Retina (tissue), 1 donor: ENCODE measurements at regions not wholly inside any gene's neighbourhood (a gene's known extent, or its start where the extent isn't known, plus 50 kb on each side); places are given as distances from the start of the nearest gene placed in this dataset.

Source experiments
- DNase-seq: peaks from one replicate; pipeline ENCODE4 v3.0.0-alpha.2; 2016

DNA sequence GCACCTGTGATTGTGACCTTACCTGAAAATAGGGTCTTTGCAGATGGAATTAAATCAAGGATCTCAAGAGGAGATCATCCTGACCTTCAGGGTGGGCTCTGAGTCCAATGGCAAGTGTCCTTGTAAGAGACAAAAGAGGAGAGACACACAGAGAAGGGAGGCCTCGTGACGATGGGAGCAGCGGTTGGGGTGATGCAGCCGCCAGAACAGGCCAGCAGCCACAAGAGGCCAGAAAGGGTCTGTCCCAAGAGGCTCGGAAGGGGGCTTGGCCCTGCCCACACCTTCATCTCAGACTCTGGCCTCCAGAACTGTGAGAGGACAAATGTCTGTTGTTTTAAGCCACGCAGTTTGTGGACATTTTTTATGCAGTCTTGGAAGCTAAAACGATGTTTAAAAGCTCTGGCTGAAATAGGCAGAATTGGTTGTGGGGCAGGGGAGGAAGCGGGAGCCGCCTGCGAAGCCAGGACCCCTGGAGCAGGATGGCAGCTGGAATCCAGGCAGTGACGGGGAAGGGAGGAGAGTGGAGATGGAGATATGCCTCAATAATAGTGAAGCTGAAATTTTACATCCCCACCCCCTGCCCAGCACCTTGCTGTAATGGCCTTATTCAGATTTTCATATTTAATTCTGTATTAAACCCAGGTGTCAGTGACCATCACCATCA, 216.4 kb downstream of the ANKRD60 start:
- no peak for DNase-seq

DNA sequence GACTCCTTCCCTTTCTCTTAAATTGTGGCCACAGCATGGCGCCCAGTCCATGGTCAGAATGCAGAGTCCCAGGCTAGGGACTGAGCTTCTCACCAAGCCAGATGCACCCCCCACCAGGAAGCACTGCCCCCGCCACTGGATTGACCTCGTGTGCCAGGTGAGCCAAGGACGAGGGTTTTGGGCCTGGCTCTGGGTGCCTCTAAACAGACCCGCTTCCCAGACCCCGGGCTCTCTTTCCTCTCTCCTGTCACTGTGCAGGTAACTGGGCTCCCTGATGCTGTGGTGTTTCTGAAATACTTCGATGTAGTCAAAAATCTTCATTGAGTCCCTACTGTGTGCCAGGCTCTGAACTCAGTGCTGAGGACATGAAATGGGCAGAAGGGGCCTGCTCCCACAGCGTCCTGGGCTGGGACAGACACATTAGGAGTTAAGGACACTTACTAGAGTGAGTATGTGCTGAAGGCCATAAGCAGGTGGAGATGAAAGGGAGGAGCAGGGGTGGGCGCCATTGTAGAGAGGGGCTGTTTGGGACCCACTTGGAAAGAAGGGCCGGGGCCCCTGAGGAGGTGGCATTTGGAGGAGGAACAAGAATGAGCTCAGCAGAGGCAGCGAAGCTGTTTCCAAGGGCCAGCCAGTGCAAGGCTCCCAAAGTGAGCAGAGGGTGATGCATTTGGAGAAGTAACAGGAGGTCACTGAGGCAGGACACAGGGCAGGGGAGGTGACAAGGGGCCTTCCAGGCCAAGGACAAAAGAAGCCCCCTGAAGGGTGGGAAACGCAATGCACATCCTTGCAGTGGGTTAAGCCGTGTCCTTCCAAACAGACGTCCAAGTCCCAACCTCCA, 217.1 kb downstream of the ANKRD60 start:
- no peak for DNase-seq

DNA sequence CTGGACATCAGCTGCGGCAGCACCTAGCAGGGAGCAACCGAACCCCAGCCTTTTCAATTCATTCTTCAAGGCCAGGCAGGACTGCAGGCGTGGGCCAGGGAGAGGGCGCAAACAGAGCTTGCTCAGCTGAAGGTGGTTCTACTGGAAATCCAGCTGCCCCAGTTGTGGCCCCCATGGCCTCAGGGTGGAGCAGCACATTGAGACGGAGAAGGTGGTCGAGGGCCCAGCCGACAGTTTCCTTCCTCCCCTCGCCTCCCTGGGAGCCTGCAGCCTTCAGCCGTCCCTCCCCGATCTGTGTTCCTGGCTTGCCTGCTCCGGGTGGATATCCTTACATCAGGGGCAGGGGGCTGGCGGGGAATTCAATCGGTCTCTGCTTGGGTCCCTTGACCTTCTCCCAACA, 217.8 kb downstream of the ANKRD60 start:
- no peak for DNase-seq

DNA sequence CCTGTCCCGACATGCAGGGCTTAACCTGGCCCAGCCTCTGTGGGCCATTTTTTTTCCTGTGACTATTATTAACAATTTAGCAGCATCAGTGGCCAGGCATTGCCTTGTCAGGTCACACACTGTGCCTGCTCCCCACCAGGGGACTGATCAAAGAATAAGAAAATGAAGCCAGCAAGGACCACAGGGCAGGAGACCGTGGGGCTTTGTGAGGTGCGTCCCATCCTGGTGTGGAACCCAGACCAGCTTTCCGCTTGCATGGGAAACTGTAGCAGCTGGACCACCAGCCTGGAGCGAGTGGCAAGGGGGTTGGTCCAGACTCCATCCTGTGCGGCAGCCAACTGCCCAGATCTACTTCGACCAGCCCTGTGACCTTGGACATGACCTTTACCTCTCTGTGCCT, 218.3 kb downstream of the ANKRD60 start:
- no peak for DNase-seq

DNA sequence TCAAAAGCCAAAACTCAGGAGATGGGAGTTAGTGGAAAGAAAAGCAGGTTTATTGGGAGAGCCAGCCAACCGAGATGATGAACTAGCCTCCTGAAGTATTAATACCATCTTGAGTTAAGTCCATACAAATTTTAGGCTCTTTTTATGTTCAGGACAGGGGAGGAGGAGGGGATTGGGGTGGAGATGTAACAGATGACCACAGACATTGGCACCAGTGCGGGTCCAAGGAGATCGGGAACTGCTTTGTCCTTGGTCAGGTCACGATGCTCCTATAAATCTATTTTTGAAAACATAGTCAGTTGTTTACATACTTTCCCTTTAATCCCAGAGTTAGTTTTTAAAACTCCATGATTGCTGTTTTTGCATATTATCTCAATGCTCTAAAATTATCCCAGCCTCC, 219.6 kb downstream of the ANKRD60 start:
- DNase-seq, result no peak

DNA sequence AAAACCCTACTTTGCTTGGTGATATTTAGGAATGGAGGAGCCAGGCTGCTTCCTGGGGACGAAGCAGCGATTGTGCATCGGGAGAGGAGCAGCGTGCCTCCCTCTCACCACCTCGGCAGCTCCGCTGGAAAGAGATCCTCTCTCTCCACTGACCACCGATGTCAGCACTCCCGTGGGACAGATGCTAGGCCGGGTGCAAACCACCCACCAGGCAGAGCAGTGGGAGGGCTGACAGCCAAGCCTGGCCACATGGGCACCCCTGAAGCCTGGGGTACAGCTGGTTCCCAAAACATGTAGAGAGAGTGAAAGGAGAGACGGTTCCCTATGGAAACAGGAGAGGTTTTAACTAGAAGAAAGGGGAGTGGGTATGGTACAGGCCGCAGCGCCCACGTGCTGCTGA, 220.0 kb downstream of the ANKRD60 start:
- DNase-seq, result no peak

DNA sequence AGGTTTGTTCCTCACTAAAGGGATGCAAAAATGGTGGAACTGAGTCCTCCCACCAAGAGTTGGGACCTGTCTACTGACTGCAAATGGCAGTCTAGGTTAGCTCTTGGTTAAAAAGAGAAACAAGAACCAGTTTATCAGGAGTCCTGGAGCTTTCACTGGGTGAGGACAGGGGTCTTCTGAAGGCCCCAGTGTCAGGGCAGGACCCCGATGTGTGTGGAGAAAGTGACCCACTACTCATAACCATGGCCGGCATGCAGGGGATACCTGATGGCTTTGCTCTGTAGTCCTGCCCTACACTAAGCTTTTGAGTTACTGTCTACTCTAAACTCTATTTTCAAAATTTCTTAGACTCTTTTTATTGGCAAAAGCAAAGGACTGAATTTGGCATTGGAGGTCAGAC, 220.5 kb downstream of the ANKRD60 start:
- DNase-seq, result no peak

DNA sequence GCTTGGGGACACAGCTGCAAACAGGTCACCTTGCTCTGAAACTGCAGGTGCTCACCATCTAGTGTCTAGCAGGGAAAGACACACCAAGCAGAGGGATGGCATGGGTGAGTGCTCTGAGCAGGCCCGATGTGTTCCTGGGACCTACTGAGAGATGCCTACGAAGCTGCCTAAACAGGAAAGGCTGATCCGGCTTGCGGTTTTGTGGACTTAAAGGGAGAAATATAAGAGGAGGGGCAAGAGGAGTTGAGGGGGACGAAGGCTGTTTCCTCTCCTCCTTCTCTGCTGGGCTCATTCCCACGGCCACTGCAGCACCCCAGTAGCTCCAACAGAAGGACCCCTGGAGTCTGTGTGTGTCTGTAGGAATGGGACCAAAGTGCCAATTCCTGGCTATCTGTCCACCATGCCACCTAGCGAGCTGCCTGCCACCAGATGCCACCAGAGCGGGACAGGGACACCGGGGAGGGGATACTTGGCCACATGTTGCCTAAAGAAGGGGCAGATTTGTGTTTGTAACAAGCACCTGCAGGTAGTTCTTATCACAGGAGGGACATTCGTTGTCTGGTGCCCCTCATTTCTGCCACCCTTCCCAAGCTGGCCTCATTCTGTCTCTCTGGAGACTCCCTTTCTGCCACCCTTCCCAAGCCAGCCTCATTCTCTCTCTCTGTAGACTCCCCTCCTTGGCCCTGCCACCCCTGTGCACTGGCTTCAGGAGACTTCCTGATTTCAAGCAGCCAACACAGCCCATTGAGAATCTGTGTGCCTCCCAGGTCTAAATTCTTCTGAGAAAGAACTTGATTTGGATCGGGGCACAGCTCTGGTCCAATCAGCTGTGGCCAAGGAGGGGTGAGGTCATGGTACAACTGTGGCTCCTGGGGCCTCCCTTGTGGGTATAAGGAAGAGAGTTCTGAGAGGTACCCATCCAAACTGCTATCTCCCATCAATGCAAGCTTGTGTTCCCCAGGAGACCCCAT, 221.8 kb downstream of the ANKRD60 start:
- DNase-seq, result no peak

DNA sequence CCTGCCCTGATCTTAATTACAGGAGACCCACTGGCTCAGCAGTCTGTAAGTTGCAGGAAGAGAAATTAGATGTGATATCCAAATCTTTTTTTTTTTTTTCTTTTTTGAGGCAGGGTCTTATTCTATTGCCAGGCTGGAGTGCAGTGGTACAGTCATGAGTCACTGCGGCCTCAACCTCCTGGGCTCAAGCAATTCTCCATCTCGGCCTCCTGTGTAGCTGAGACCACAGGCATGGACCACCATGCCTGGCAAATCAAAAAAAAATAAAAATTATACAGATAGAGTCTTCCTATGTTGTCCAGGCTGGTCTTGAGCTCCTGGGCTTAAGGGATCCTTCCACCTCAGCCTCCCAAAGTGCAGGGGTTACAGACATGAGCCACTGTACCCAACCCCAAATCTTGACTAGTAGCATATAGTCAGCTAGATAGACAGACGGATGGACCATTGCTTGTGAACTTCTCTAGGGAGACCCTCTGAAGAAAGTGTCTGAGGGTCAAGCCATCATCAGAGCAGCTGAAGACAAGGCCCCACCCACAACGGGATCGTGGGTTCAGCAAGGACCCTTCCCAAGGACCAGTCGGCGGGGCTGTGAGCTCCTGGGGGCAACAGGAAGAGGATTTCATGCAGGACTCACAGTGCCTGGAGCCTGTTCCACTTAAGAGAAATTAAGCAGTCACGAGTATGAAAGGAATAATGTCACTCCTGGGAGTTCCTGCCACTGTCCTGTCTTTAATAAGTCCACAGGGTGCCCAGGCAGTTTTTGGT, 222.7 kb downstream of the ANKRD60 start:
- DNase-seq, result no peak

DNA sequence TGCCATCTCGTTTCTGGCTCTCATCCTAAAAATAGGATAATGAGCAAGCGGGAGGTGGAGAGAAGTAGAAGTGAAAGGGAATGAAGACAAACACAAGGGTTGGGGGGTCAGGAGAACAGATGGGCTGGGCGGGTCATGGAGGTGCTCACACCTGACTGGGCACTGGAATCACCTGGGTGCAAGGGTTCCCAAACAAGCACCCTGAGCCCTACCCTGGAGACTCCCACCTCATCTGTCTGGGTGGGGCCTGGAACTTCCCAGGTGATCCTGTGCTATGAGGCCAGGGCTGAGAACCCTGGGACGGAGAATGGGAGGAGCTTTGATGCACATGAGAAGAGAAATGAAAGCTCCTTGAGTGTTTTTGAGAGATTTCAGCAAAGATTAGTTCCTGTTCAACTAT, 223.6 kb downstream of the ANKRD60 start:
- DNase-seq, result no peak

DNA sequence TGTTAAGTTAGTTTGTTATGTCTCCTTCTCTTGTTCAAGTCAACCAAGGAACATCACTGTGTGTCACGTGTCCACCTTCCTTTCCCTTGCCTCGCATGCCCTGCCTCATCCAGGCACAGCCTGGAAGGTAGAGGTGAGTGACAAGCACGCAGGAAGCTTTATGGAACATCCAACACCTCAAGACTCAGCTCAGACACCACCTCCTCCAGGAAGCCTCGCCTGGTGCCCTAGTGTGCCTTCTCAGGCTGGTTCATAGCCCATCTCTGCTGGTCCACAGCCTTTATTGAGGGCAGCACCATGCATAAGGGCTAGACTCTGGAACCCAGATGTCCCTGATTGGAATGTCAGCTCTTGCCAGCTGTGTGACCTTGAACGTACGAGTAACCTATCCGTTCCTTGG, 224.3 kb downstream of the ANKRD60 start:
- DNase-seq, result no peak

DNA sequence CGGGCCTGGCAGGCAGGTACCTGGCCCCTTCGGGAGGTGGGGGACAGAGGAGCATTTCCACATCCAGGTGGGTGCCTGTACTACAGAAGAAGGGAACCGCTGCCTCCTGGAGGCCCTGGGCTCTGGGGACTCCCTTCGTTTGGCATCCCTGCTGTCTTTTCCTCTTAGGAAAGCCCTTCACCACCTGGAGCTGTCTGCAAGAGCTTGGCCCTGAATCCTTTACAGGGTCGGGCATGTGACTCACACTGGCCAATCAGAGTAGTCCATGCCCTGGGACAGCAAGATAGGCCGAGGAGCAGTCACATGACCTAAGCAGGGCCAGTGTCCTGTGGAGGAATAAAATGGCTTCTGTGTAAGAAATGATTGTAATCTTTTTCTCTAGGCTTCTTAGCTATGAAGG, 224.9 kb downstream of the ANKRD60 start:
- DNase-seq, result no peak

DNA sequence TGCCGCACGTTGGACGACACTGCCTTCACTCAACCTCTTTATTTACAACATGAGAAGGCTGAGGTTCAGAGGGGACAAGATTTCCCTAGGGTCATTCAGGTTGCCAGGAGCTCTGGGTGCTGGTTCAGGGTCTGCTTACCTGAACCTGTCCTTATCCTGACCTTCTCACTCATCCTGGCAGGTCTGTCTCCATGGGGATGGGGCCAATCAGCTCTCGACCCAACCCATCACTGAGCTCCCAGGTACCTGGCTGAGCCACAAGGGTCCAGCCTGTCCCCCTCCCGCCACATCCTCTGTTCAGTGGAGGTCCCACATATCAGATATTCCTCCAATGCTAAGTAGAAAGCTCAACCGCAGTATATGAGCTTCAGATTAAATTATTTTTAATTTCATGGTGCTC, 225.6 kb downstream of the ANKRD60 start:
- no peak for DNase-seq

DNA sequence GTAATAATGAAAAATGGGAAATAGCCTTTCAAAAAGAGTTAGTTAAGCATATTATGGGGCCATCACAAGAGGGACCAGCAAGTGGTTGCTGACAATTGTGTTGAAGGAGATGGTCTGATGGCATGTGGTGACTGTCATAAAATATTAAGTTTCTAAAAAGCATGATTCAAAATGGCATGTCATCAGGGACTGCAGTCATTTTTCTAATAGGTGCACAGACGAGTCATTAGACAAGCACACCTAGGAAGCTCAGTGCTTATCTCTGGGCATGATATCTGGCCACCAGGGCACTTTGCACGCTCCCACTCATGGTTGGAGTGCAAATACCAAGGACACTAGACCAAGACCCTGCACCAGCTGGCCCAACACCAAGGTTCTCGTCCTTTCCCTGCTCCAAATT, 226.5 kb downstream of the ANKRD60 start:
- DNase-seq, result no peak

DNA sequence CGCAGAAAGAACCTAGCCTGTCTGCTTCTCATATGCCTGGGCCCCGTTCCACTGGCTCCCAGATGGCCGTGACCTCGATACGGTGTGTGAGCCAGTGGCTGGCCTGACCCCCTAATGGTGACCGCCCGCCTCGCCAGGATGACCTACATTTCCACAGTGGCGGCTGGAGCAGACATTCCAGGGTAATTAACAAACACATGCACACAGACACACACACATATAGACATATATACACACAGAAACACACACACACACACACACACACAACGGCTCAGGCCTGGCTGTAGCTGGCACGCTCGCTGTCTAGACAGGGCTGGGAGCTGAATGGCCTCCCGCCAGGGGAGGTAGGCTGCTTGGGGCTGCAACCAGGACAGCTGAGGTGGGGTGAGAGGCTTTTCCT, 227.1 kb downstream of the ANKRD60 start:
- peak; percentile 92 for DNase-seq

DNA sequence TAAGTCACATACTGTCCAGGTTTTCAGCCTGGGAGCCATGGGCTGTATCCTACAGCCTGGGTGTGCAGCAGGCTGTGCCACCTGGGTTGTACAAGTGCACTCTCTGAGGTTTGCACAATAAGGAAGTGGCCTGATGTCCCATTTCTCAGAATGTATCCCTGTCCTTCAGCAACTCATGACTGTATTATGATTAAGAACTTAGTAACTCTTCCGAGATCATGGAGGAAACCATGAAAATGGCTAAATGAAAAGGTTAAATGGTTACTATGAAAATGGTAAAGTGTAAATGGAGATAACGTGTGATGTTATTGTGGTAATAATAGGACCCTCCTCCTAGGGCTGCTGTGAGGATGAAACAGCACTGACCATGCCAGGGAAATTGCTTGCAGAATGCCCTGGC, 227.6 kb downstream of the ANKRD60 start:
- DNase-seq, result no peak

DNA sequence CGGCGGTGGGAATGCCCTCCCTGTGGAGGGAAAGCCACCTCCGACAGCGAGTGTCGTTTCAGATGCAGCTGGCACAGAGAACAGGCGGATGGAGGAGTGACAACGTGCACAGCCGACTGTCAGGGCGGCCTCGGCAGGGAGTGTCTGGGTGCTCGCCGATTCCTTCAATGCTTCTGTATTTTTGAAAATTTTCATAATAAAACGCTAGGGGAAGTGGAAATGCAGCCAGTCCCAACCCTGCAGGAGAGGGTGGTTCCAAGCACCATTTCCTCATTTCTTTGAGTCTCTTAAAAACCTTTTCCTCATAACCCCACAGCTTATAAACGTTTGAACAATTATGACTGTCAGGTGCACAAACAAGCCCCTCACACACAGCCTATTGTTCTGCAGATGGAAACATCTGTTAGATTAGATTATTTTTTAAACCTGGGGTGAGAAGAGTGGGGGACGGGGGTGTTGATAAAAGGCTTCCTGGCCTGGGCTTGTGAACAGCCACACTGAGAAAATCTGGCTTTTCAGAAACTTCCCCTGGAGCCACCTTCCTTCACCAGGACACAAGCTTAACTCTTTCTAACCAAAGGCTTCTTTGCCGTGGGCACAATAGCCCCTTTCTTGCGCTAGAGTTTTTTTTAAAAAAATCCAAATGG, 228.9 kb downstream of the ANKRD60 start:
- DNase-seq, result no peak

DNA sequence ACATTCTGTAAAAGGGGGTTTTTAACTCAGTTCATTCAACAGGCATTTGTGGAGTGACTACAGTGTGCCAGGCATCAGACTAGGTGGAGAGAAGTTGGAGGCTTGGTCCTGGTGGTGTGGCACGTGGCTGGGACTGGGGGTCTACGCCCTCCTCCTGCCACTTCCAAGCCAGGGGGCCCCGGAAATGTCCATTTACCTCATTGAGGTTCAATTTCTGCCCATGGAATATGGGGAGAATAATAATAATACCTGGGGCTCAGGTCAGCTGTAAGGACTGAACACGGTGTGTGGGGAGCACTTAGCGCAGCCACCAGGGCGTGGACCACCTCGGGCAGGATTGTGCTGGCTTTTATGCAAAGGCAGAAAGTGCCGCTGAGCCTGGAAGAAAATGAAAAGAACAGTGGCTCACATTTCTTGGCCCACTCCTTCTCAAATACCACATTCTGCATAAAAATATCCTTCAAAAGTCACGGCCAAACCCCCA, 229.4 kb downstream of the ANKRD60 start:
- DNase-seq, result no peak

DNA sequence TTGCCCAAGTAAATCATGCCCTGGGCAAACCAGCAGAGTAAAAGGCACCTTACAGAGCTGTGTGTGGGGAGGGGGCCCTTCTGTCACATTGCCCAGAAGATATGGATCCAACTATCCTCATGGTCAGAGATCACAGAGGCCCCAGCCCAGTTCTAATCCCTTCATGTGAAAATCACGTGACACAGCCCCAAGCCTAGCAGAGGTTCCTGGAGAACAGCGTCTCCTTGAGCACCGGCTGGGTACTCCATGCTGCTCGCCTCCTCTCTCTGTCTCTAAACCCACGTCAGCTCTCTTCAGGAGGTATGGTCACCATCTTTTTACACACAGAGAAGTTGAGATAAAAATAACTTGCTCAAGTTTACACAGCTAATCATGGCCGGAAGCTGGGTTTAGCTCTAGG, 230.2 kb downstream of the ANKRD60 start:
- DNase-seq, result no peak

DNA sequence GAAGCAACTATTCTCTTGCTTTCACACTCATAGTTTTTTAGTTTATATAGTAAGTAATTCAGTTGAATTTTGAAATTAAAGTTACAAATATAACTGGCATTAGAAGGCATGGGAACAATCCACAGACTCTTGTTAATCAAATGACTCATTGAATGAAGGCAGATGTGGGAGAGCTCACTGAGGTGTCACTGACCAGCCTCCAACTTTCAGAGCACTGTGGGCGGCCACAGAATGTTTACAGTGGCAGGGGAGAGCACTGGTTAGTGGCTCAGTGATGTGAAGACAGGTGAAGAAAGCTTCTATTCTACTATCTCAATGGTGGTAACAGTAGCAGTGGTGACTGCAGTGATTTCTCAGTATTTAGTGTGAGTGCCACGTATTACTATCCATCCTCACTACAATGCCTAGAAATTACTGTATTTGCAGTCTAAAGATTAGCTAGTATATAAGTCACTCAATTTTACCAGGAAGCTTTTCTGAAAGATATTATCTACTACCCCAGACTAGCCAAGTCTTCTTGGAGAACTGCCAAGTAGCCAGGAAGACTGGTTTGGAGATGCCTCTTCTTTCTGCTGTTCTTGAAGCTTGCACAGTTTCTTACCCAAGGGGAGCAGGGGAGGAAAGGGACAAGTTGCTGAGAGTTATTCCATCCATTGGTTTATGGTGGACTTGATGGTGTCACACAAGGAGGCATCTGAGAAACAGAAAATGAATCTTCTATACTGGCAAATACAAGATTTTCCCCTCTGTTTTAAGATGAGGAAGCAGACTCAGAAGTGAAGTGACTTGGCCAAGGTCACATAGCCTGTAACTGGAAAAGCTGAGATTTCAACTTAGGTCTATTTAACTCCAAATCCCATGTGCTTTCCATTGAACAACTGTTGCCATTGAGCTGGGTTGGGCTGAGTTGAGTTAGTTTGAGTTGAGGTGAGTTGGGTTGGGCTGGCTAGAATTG, 231.2 kb downstream of the ANKRD60 start:
- no peak for DNase-seq

DNA sequence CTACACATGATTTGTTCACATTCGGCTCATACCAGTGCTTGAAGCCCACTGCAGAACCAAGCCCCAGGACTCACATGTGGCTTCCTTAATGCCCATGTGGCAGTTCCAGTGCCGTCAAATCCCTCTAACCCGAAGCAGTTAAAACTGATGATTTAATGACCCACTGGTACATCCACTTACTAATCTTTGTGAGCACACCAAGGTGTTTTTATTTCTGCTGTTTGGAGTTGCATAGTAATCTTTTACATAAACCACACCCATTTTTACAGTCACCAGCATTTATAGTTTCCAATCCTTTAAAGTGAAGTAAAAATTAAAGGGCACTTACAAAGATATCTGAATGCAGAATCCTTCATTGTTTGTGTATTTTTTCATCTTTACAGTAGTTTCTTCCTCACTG, 232.0 kb downstream of the ANKRD60 start:
- DNase-seq, result no peak
